Prostate gland (tissue), 2 donors: ENCODE measurements at regions not wholly inside any gene's neighbourhood (a gene's known extent, or its start where the extent isn't known, plus 50 kb on each side); places are given as distances from the start of the nearest gene placed in this dataset.

ENCODE experiments used
- DNase-seq: peaks from one replicate; pipeline ENCODE4 v3.0.0-alpha.2; 2019; ENCODE audit warnings: low spot score
- H3K27ac ChIP-seq, 2 donors: fragments of 200-600 bp; sonication (generic); 2 replicates each; pipeline ENCODE4 v1.5.1; 2017 to 2019
- H3K27me3 ChIP-seq: fragments of 200-600 bp; sonication (generic); replicated peaks from 2 replicates; pipeline ENCODE4 v1.5.1; 2019; ENCODE audit not compliant: insufficient read depth
- H3K36me3 ChIP-seq, 2 donors: fragments of 200-600 bp; sonication (generic); 1 replicate in 1 of 2; 2 replicates in 1 of 2; pipeline versions ENCODE4 v1.5.1 to v1.8.1; 2017 to 2019
- H3K4me1 ChIP-seq: fragments of 200-600 bp; sonication (generic); replicated peaks from 2 replicates; pipeline ENCODE4 v1.5.1; 2019
- H3K4me3 ChIP-seq, 2 donors: fragments of 200-600 bp; sonication (generic); 2 replicates each; pipeline ENCODE4 v1.5.1; 2017 to 2019
- H3K9me3 ChIP-seq: fragments of 200-600 bp; sonication (generic); 2 replicates; pipeline ENCODE4 v1.5.1; 2017
- CTCF ChIP-seq, 4 experiments: fragments of 200-600 bp in 2 of 4; fragments of 450-650 bp in 2 of 4; sonication (generic) in 2 of 4; IDR thresholded peaks; 1 replicate in 3 of 4; 2 replicates in 1 of 4; pipeline ENCODE4 v1.5.1; 2016 to 2019; ENCODE audit warnings: antibody characterized with exemption in 4 of 4, mild to moderate bottlenecking in 2 of 4, moderate library complexity in 2 of 4
- POLR2A ChIP-seq: fragments of 450-650 bp; IDR thresholded peaks from one replicate; pipeline ENCODE4 v1.6.1; 2016; ENCODE audit warnings: antibody characterized with exemption, mild to moderate bottlenecking
- POLR2AphosphoS5 ChIP-seq: sonication (generic); formaldehyde crosslinking; IDR thresholded peaks from one replicate; pipeline ENCODE4 v1.6.1; 2017; ENCODE audit warnings: antibody characterized with exemption
- WGBS: methylation state at CpG from one replicate; pipeline ENCODE4 v1.1.5; 2018; 5-methylcytosine and 5-hydroxymethylcytosine counted together
- intact Hi-C: fragments of 100-400 bp; cut with DNase I; formaldehyde crosslinking; loops from one replicate; pipeline ENCODE4 v1.14.2; 2022

- H3K27me3 ChIP-seq: no peaks in the 10 kb centered on the region
- intact Hi-C loops: no loop called here
- WGBS: 73% methylated on average over 4 of the region's 4 CpGs
- no peaks in the 10 kb centered on the region for H3K4me1 ChIP-seq
- no peaks in the 10 kb centered on the region for H3K36me3 ChIP-seq
- TF ChIP-seq POLR2A (no peak), CTCF (IDR thresholded peaks at IDR 0.05) (no peak), POLR2AphosphoS5 (no peak)
- no peak for DNase-seq
- H3K9me3 ChIP-seq: no peaks in the 10 kb centered on the region
- no peak overlapping the region for H3K27ac ChIP-seq
- no peak overlapping the region for H3K4me3 ChIP-seq
These were observed 1450.1 kb downstream of the KCNT2 start for GRCh38 chr1:195158091-195158490.

DNA sequence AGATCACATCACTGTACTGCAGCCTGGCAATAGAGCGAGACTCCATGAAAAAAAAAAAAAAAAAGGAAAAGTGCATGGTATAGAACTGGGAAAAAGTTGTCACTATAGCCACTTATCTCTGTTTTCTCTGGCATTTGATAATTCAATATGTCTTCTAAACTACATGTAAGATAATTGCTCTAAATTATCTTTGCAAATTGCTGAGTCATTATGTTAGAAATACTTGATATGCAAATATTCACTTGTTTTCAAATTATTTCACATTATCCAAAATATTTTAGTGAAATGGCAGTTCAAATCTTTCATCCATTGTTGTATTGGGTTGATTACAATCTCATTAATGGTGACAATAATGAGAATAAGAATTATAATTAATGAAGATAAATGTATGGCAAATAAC is 1455.1 kb downstream of the KCNT2 start:
- intact Hi-C loops: no loop called here
- TF ChIP-seq POLR2AphosphoS5 (no peak), POLR2A (no peak), CTCF (IDR thresholded peaks at IDR 0.05) (no peak)
- no peaks in the 10 kb centered on the region for H3K36me3 ChIP-seq
- no peaks in the 10 kb centered on the region for H3K9me3 ChIP-seq
- H3K27ac ChIP-seq: no peak overlapping the region
- DNase-seq: no peak
- WGBS: 94% methylated on average over 1 of the region's 1 CpG
- H3K4me3 ChIP-seq: no peak overlapping the region
- H3K4me1 ChIP-seq: no peaks in the 10 kb centered on the region
- H3K27me3 ChIP-seq: no peaks in the 10 kb centered on the region

DNA sequence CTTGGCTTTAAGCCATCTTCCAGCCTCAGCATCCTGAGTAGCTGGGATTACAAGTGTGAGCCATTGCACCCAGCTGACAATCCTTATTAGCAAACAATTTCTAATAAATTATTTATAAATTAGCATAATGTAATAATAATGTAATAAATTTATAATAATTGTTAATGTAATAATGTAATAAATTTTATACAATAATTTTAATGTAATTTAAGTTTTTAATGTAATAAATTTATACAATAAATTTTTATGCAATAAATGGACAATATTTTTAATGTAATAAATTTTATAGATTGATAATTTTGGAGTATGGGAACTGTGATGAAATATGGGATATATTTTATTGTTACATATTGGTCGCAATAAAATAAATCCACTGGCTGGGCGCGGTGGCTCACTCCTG is 1457.5 kb downstream of the KCNT2 start:
- H3K4me3 ChIP-seq: no peak overlapping the region
- no peak overlapping the region for H3K27ac ChIP-seq
- H3K4me1 ChIP-seq: no peaks in the 10 kb centered on the region
- H3K36me3 ChIP-seq: no peaks in the 10 kb centered on the region
- 98% methylated on average over 3 of the region's 3 CpGs for WGBS
- H3K9me3 ChIP-seq: no peaks in the 10 kb centered on the region
- TF ChIP-seq POLR2AphosphoS5 (no peak), POLR2A (no peak), CTCF (IDR thresholded peaks at IDR 0.05) (no peak)
- intact Hi-C loops: no loop called here
- no peaks in the 10 kb centered on the region for H3K27me3 ChIP-seq
- no peak for DNase-seq

DNA sequence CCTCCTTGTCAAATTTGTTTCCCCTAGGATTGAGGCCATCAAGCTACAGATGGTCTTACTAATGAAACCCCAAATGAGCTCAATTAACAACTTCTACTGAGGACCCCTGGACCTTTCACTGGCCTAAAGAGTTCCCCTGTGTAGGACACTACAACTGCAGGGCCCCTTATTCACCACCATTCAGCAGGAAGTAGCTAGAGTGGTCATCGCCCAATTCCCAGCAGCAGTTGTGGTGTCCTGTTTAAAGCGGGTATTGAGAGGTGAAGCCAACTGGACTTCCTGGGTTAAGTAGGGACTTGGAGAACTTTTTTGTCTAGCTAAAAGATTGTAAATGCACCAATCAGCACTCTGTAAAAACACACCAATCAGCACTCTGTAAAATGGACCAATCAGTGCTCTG is 1466.9 kb downstream of the KCNT2 start:
- Histone ChIP-seq H3K36me3 (no peaks in the 10 kb centered on the region), H3K27me3 (no peaks in the 10 kb centered on the region), H3K9me3 (no peaks in the 10 kb centered on the region), H3K4me3 (no peak overlapping the region), H3K27ac (no peak overlapping the region), H3K4me1 (no peaks in the 10 kb centered on the region)
- intact Hi-C loops: no loop called here
- no peak for TF ChIP-seq CTCF (IDR thresholded peaks at IDR 0.05)
- TF ChIP-seq POLR2A: no peak
- no peak for TF ChIP-seq POLR2AphosphoS5
- no peak for DNase-seq
- WGBS: 94% methylated on average over 2 of the region's 2 CpGs

DNA sequence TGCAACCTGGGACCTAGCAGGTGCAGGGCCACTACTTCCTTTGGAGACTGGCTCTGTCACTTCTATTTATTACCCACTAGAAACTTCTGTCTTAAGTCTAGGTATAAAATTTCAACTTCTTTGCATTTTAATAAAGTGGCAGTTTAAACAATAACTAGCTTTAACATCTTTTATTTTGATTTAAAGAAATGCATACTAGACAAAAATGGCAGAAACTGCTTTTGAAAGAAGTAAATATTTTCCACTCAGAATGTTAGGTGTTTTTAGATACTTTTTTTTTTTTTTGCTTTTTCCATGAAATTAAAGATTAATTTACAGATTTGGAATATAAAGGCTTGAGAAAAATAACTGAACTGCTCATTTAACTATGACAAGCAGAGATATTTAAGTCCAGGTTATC is 1477.6 kb downstream of the KCNT2 start:
- Histone ChIP-seq H3K4me3 (no peak overlapping the region), H3K27ac (no peak overlapping the region), H3K4me1 (no peaks in the 10 kb centered on the region), H3K36me3 (no peaks in the 10 kb centered on the region), H3K27me3 (no peaks in the 10 kb centered on the region), H3K9me3 (no peaks in the 10 kb centered on the region)
- no peak for DNase-seq
- TF ChIP-seq POLR2AphosphoS5 (no peak), POLR2A (no peak), CTCF (IDR thresholded peaks at IDR 0.05) (no peak)
- intact Hi-C loops: no loop called here
